Mesothelial cell of epicardium (in vitro differentiated cells): ENCODE measurements at regions not wholly inside any gene's neighbourhood (a gene's known extent, or its start where the extent isn't known, plus 50 kb on each side); places are given as distances from the start of the nearest gene placed in this dataset.

Experiments
- DNase-seq, 2 experiments: peaks; one replicate each; pipeline ENCODE4 v3.0.0; 2021; ENCODE audit warnings: low spot score in 2 of 2; ENCODE audit not compliant: unreplicated experiment in 2 of 2
- H3K27ac Mint-ChIP-seq: 2 replicates; pipeline ENCODE4 v1.8.0; 2021; ENCODE audit warnings: mixed read lengths
- H3K27me3 Mint-ChIP-seq: 2 replicates; pipeline ENCODE4 v1.8.0; 2021; ENCODE audit warnings: low read depth, mixed read lengths
- H3K36me3 Mint-ChIP-seq: 2 replicates; pipeline ENCODE4 v1.8.0; 2021; ENCODE audit warnings: mixed read lengths
- H3K4me1 Mint-ChIP-seq: 2 replicates; pipeline ENCODE4 v1.8.0; 2021; ENCODE audit warnings: mixed read lengths
- H3K4me3 Mint-ChIP-seq: 2 replicates; pipeline ENCODE4 v1.8.0; 2021; ENCODE audit warnings: mild to moderate bottlenecking, moderate library complexity, mixed read lengths
- H3K9me3 Mint-ChIP-seq: 2 replicates; pipeline ENCODE4 v1.8.0; 2021; ENCODE audit warnings: mixed read lengths
- CTCF ChIP-seq: fragments of 200-600 bp; sonication (generic); IDR thresholded peaks from one replicate; pipeline ENCODE4 v1.5.0; 2021; ENCODE audit warnings: antibody characterized with exemption; ENCODE audit not compliant: unreplicated experiment

DNA sequence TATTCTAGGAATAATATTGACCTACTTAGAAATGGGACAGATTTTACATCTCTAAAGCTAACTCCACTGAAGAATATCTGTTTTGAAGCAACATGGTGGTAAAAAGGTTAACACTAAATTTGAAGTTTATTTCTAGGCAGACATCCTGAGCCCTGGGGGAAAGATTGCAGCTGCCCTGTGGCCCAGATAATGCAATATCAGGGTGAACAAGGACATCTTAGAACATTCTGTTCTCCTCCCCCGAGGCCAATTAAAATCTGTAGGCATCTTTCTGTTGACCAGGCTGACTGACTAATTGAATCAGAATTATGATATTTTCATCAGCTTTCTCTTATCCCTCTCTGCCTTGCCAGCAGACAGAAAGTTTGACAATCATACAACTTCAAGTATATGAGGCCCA, 149.8 kb upstream of the DUSP10 start:
- Mint-ChIP-seq H3K27me3 (peaks cover 5% of the 10 kb centered on the region), H3K4me1 (no peaks in the 10 kb centered on the region), H3K9me3 (peaks cover 16% of the 10 kb centered on the region), H3K4me3 (no peak overlapping the region), H3K27ac (no peak overlapping the region), H3K36me3 (no peaks in the 10 kb centered on the region)
- no peak for DNase-seq
- no peak for TF ChIP-seq CTCF

DNA sequence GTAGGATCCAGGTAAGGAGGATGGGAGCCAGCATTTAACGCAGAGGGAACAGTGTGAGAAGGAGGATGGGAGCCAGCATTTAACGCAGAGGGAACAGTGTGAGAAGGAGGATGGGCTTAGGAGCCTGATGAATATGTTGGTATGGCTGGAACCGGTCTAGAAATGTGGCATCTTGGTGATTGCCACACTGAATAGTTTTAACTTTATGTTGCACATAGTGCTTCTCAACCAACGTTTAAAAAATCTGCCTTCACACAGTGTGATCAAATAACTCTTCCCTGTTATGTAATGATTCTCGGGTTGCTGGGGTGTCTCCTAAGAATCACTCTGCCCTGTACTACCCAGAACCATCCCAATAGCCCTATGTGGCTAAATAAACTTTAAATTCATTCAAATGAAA, 146.9 kb upstream of the DUSP10 start:
- H3K36me3 Mint-ChIP-seq: no peaks in the 10 kb centered on the region
- no peaks in the 10 kb centered on the region for H3K4me1 Mint-ChIP-seq
- H3K4me3 Mint-ChIP-seq: no peak overlapping the region
- H3K27me3 Mint-ChIP-seq: peaks cover 5% of the 10 kb centered on the region
- TF ChIP-seq CTCF: no peak
- peaks cover under 1% of the 10 kb centered on the region for H3K9me3 Mint-ChIP-seq
- no peak overlapping the region for H3K27ac Mint-ChIP-seq
- DNase-seq: no peak

- H3K27ac Mint-ChIP-seq: no peak overlapping the region
- H3K9me3 Mint-ChIP-seq: no peaks in the 10 kb centered on the region
- no peak overlapping the region for H3K4me3 Mint-ChIP-seq
- no peak for TF ChIP-seq CTCF
- H3K27me3 Mint-ChIP-seq: peaks cover 5% of the 10 kb centered on the region
- H3K4me1 Mint-ChIP-seq: no peaks in the 10 kb centered on the region
- H3K36me3 Mint-ChIP-seq: no peaks in the 10 kb centered on the region
- DNase-seq: no peak
Observed at GRCh38 chr1:221888218-221888617, 146.3 kb upstream of the DUSP10 start.

- Mint-ChIP-seq H3K4me3 (no peak overlapping the region), H3K4me1 (no peaks in the 10 kb centered on the region), H3K36me3 (no peaks in the 10 kb centered on the region), H3K27ac (no peak overlapping the region), H3K27me3 (peaks cover 5% of the 10 kb centered on the region), H3K9me3 (no peaks in the 10 kb centered on the region)
- no peak for DNase-seq
- TF ChIP-seq CTCF: no peak
Observed at GRCh38 chr1:221887758-221888157, 145.9 kb upstream of the DUSP10 start.

- peaks cover 5% of the 10 kb centered on the region for H3K27me3 Mint-ChIP-seq
- H3K4me3 Mint-ChIP-seq: no peak overlapping the region
- no peaks in the 10 kb centered on the region for H3K9me3 Mint-ChIP-seq
- H3K4me1 Mint-ChIP-seq: no peaks in the 10 kb centered on the region
- TF ChIP-seq CTCF: no peak
- no peaks in the 10 kb centered on the region for H3K36me3 Mint-ChIP-seq
- no peak for DNase-seq
- no peak overlapping the region for H3K27ac Mint-ChIP-seq
Observed at GRCh38 chr1:221887415-221887746, 145.5 kb upstream of the DUSP10 start.

GRCh38 chr1:221886743-221887414, 145.0 kb upstream of the DUSP10 start:
- Mint-ChIP-seq H3K36me3 (no peaks in the 10 kb centered on the region), H3K27me3 (peaks cover 5% of the 10 kb centered on the region), H3K9me3 (no peaks in the 10 kb centered on the region), H3K27ac (no peak overlapping the region), H3K4me3 (no peak overlapping the region), H3K4me1 (no peaks in the 10 kb centered on the region)
- no peak for TF ChIP-seq CTCF
- no peak for DNase-seq
